ENCODE measurements at regions not wholly inside any gene's neighbourhood (a gene's known extent, or its start where the extent isn't known, plus 50 kb on each side); places are given as distances from the start of the nearest gene placed in this dataset.

- DNase-seq (ENCODE audit: low read depth): no peak
These were observed 347.6 kb downstream of the CHRM3 start for GRCh38 chr1:239733995-239734394.

- DNase-seq (ENCODE audit: low read depth): no peak
These were observed 348.7 kb downstream of the CHRM3 start for GRCh38 chr1:239735111-239735510.

- no peak for DNase-seq (ENCODE audit: low read depth)
These were observed 350.1 kb downstream of the CHRM3 start for GRCh38 chr1:239736479-239736878.

GRCh38 chr1:239739375-239739774 is 352.3 kb upstream of the FMN2 start:
- no peak for DNase-seq (ENCODE audit: low read depth)

- no peak for DNase-seq (ENCODE audit: low read depth)
These were observed 351.8 kb upstream of the FMN2 start for GRCh38 chr1:239739919-239740318.

- DNase-seq (ENCODE audit: low read depth): no peak
These were observed 349.1 kb upstream of the FMN2 start for GRCh38 chr1:239742416-239743109.

GRCh38 chr1:239744851-239745250 is 346.8 kb upstream of the FMN2 start:
- DNase-seq (ENCODE audit: low read depth): no peak

- DNase-seq (ENCODE audit: low read depth): no peak
These were observed 336.4 kb upstream of the FMN2 start for GRCh38 chr1:239755107-239755912.

GRCh38 chr1:239757716-239758115 is 334.0 kb upstream of the FMN2 start:
- DNase-seq (ENCODE audit: low read depth): no peak

- no peak for DNase-seq (ENCODE audit: low read depth)
These were observed 332.9 kb upstream of the FMN2 start for GRCh38 chr1:239758756-239759155.

- no peak for DNase-seq (ENCODE audit: low read depth)
These were observed 330.2 kb upstream of the FMN2 start for GRCh38 chr1:239761509-239761908.

- no peak for DNase-seq (ENCODE audit: low read depth)
These were observed 327.8 kb upstream of the FMN2 start for GRCh38 chr1:239763850-239764249.

GRCh38 chr1:239764546-239764945 is 327.1 kb upstream of the FMN2 start:
- no peak for DNase-seq (ENCODE audit: low read depth)

- DNase-seq (ENCODE audit: low read depth): no peak
These were observed 326.5 kb upstream of the FMN2 start for GRCh38 chr1:239765163-239765562.

GRCh38 chr1:239771550-239771949 is 320.1 kb upstream of the FMN2 start:
- no peak for DNase-seq (ENCODE audit: low read depth)

- no peak for DNase-seq (ENCODE audit: low read depth)
These were observed 319.2 kb upstream of the FMN2 start for GRCh38 chr1:239772446-239772845.

- no peak for DNase-seq (ENCODE audit: low read depth)
These were observed 316.2 kb upstream of the FMN2 start for GRCh38 chr1:239775466-239775865.

GRCh38 chr1:239778208-239778813 is 313.4 kb upstream of the FMN2 start:
- no peak for DNase-seq (ENCODE audit: low read depth)

- DNase-seq (ENCODE audit: low read depth): no peak
These were observed 311.7 kb upstream of the FMN2 start for GRCh38 chr1:239779962-239780361.

- no peak for DNase-seq (ENCODE audit: low read depth)
These were observed 306.8 kb upstream of the FMN2 start for GRCh38 chr1:239784896-239785295.

- no peak for DNase-seq (ENCODE audit: low read depth)
These were observed 306.1 kb upstream of the FMN2 start for GRCh38 chr1:239785576-239785975.

GRCh38 chr1:239786464-239786863 is 305.2 kb upstream of the FMN2 start:
- DNase-seq (ENCODE audit: low read depth): no peak

- no peak for DNase-seq (ENCODE audit: low read depth)
These were observed 299.5 kb upstream of the FMN2 start for GRCh38 chr1:239792157-239792556.
